GM12873 (cell line): ENCODE measurements at regions not wholly inside any gene's neighbourhood (a gene's known extent, or its start where the extent isn't known, plus 50 kb on each side); places are given as distances from the start of the nearest gene placed in this dataset.

Experiments used
- CTCF ChIP-seq: IDR thresholded peaks from 2 replicates; pipeline ENCODE4 v1.5.1; 2012; ENCODE audit warnings: low read depth, mild to moderate bottlenecking, moderate library complexity, low read length, control low read depth; ENCODE audit not compliant: insufficient read depth; ENCODE audit errors: missing control alignments

GRCh38 chr4:144403893-144404292, 242.1 kb upstream of the HHIP start:
- TF ChIP-seq CTCF: no peak

- no peak for TF ChIP-seq CTCF
Observed at GRCh38 chr4:144409525-144409924, 236.4 kb upstream of the HHIP start.

- TF ChIP-seq CTCF: no peak
Observed at GRCh38 chr4:144410230-144410783, 235.6 kb upstream of the HHIP start.

GRCh38 chr4:144411119-144411518, 234.8 kb upstream of the HHIP start:
- no peak for TF ChIP-seq CTCF

GRCh38 chr4:144411700-144412099, 234.3 kb upstream of the HHIP start:
- no peak for TF ChIP-seq CTCF

- TF ChIP-seq CTCF: no peak
Observed at GRCh38 chr4:144421056-144421455, 224.9 kb upstream of the HHIP start.

- no peak for TF ChIP-seq CTCF
Observed at GRCh38 chr4:144421839-144422565, 224.0 kb upstream of the HHIP start.
